Esophagus muscularis mucosa (tissue), 3 donors: ENCODE measurements at regions not wholly inside any gene's neighbourhood (a gene's known extent, or its start where the extent isn't known, plus 50 kb on each side); places are given as distances from the start of the nearest gene placed in this dataset.

Experiments used
- CTCF ChIP-seq, 3 experiments: fragments of 200-600 bp in 2 of 3; fragments of 450-650 bp in 1 of 3; sonication (generic) in 2 of 3; IDR thresholded peaks; one replicate each; pipeline ENCODE4 v1.5.1; 2017 to 2019; ENCODE audit warnings: antibody characterized with exemption in 3 of 3, mild to moderate bottlenecking in 2 of 3, moderate library complexity in 1 of 3
- POLR2A ChIP-seq: fragments of 450-650 bp; IDR thresholded peaks from one replicate; pipeline ENCODE4 v1.6.1; 2017; ENCODE audit warnings: antibody characterized with exemption, moderate library complexity, mild to moderate bottlenecking, low read depth
- POLR2AphosphoS5 ChIP-seq, 2 donors: sonication (generic); formaldehyde crosslinking; IDR thresholded peaks; one replicate each; pipeline ENCODE4 v1.6.1; 2017; ENCODE audit warnings: antibody characterized with exemption in 2 of 2

GRCh38 chr6:27684264-27685211 is 211.6 kb upstream of the ZNF184 start:
- TF ChIP-seq CTCF (IDR thresholded peaks at IDR 0.05) = no peak
- TF ChIP-seq POLR2A = no peak
- no peak for TF ChIP-seq POLR2AphosphoS5 (IDR thresholded peaks at IDR 0.05)
